DND-41 (cell line): ENCODE measurements at regions not wholly inside any gene's neighbourhood (a gene's known extent, or its start where the extent isn't known, plus 50 kb on each side); places are given as distances from the start of the nearest gene placed in this dataset.

ENCODE experiments used
- ATAC-seq: fragments of 200-7000 bp; cut with Tn5 transposase; 3 replicates; pipeline ENCODE4 v1.9.1; 2021; ENCODE audit warnings: low read depth; ENCODE audit not compliant: insufficient read depth
- DNase-seq: peaks from one replicate; pipeline ENCODE4 v3.0.0-alpha.2; 2020
- H2AFZ ChIP-seq: 2 replicates; pipeline ENCODE4 v1.6.0; 2012; ENCODE audit warnings: low read depth, low read length
- H3K27ac ChIP-seq: 2 replicates; pipeline ENCODE4 v1.5.1; 2012; ENCODE audit warnings: low read length, inconsistent platforms
- H3K27me3 ChIP-seq: fragments of 200-600 bp; sonication (generic); 2 replicates; pipeline ENCODE4 v1.6.0; 2012; ENCODE audit warnings: low read length, mild to moderate bottlenecking, inconsistent platforms; ENCODE audit not compliant: insufficient read depth, poor library complexity
- H3K36me3 ChIP-seq: 2 replicates; pipeline ENCODE4 v1.5.1; 2012; ENCODE audit warnings: low read length, inconsistent platforms; ENCODE audit not compliant: insufficient read depth
- H3K4me1 ChIP-seq: 2 replicates; pipeline ENCODE4 v1.5.1; 2012; ENCODE audit warnings: mild to moderate bottlenecking, low read length; ENCODE audit not compliant: insufficient read depth
- H3K4me2 ChIP-seq: 2 replicates; pipeline ENCODE4 v1.6.0; 2012; ENCODE audit warnings: mild to moderate bottlenecking, moderate library complexity, low read length, inconsistent platforms; ENCODE audit not compliant: insufficient read depth
- H3K4me3 ChIP-seq, 2 experiments: fragments of 200-600 bp in 1 of 2; shearing (Covaris generic) in 1 of 2; 2 replicates each; pipeline ENCODE4 v1.5.1; 2012 to 2016; ENCODE audit warnings: inconsistent platforms in 2 of 2, low read length in 2 of 2, mild to moderate bottlenecking in 2 of 2, low read depth in 1 of 2, moderate library complexity in 1 of 2
- H3K79me2 ChIP-seq: 2 replicates; pipeline ENCODE4 v1.6.0; 2012; ENCODE audit warnings: low read length, inconsistent platforms; ENCODE audit not compliant: insufficient read depth
- H3K9ac ChIP-seq: 2 replicates; pipeline ENCODE4 v1.6.0; 2012; ENCODE audit warnings: low read depth, mild to moderate bottlenecking, inconsistent platforms, low read length, moderate library complexity
- H3K9me3 ChIP-seq: 2 replicates; pipeline ENCODE4 v1.5.1; 2012; ENCODE audit warnings: low read length, moderate library complexity, mild to moderate bottlenecking, inconsistent platforms; ENCODE audit not compliant: insufficient read depth, severe bottlenecking
- H4K20me1 ChIP-seq: 2 replicates; pipeline ENCODE4 v1.6.0; 2012; ENCODE audit warnings: low read length; ENCODE audit not compliant: insufficient read depth
- EZH2 ChIP-seq: IDR thresholded peaks from 3 replicates; pipeline ENCODE4 v1.6.1; 2012; ENCODE audit warnings: borderline replicate concordance, low read depth, mild to moderate bottlenecking, moderate library complexity, low read length, inconsistent platforms; ENCODE audit not compliant: severe bottlenecking
- TF ChIP-seq, protein P1 (sequence below): IDR thresholded peaks from 2 replicates; pipeline ENCODE4 v1.5.1; 2012; ENCODE audit warnings: borderline replicate concordance, low read length, moderate library complexity, mild to moderate bottlenecking; ENCODE audit not compliant: poor library complexity, severe bottlenecking; ENCODE audit errors: extremely low read depth

DNA sequence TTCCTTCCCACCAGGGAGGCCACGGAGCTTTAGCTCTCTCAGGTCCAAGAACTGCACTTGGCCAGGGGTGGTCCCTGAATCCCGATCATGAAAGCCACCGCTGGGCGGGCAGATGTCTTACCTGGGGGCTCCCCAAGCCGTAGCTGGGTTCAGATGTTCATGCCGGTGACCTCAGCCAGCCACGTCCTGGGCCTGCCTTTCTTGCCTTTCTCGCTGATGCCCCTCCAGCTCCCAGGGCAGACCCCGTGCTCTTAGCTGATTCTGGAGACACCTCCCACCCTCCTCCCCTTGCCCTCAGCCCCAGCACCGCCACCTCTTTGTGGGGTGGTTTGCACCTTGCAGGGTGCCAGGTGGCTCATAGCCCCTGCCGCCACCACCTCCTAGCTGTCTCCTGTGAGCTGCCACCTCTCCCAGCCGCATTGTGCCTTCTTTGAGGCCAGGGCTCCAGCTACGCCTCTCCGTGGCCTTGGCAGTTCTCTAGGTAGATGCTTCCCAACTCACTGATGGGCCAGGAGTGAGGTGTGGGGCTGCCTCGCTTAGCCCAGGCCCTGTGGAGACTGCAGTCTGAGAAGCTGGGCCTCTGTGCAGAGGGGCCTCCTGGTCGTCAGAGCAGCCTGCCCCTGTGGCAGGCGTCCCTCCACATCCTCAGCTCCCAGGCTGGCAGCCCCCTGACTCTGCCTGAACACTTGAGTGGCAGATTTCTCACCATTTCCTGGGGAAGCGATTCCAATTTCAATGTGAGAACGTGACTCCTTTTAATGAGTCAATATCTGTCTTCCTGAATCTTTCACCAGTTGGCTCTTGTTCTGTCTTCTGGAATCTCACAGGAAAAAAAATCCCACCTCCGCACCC is 97.6 kb upstream of the B3GAT1 start:
- Histone ChIP-seq H3K27ac (no peak overlapping the region), H3K36me3 (no peaks in the 10 kb centered on the region), H3K9ac (no peak overlapping the region), H3K27me3 (no peaks in the 10 kb centered on the region), H3K9me3 (no peaks in the 10 kb centered on the region), H3K79me2 (no peaks in the 10 kb centered on the region), H4K20me1 (no peaks in the 10 kb centered on the region), H2AFZ (no peak overlapping the region), H3K4me3 (no peak overlapping the region), H3K4me1 (no peaks in the 10 kb centered on the region), H3K4me2 (no peak overlapping the region)
- DNase-seq, result no peak
- no peak for TF ChIP-seq EZH2
- TF ChIP-seq, protein P1, sequence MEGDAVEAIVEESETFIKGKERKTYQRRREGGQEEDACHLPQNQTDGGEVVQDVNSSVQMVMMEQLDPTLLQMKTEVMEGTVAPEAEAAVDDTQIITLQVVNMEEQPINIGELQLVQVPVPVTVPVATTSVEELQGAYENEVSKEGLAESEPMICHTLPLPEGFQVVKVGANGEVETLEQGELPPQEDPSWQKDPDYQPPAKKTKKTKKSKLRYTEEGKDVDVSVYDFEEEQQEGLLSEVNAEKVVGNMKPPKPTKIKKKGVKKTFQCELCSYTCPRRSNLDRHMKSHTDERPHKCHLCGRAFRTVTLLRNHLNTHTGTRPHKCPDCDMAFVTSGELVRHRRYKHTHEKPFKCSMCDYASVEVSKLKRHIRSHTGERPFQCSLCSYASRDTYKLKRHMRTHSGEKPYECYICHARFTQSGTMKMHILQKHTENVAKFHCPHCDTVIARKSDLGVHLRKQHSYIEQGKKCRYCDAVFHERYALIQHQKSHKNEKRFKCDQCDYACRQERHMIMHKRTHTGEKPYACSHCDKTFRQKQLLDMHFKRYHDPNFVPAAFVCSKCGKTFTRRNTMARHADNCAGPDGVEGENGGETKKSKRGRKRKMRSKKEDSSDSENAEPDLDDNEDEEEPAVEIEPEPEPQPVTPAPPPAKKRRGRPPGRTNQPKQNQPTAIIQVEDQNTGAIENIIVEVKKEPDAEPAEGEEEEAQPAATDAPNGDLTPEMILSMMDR, result no peak
- no peak for ATAC-seq

DNA sequence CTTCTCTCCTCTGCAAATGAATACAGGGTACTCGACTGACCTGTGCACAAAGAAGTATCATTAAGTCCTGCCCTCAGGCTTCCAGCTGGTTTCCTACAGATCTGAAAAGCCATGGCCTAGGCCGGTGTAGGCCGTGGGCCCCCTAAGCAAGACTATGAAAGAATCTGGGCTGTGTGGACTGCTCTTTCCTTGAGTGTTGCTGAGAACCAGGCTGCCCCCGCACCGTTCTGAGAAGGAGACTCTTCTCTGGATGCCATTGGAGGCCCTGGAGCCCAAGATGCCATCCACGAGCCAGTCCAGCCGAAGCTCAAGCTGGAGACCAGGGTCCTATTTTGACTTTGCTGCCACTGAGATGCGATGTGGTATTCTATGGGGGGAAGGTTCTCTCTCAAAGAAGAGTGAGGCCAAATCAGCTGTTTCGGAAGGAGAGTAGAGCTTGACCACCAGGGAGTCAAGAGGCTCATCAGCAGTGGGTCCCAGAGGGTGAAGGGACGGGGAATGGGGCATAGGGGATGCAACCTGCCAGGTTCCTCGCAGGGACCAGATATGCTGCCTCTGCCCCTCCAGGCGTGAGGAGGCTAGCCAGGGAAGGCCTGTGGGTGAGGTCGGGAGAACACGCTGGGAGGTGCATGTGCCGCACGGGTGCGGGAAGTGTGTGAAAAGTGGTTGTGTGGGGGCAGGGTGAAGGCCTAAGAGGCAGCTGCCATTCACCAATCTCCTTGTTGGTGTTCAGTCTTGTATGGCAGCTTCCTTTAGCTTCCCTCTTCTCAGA is 96.4 kb upstream of the B3GAT1 start:
- Histone ChIP-seq H3K9ac (no peak overlapping the region), H2AFZ (no peak overlapping the region), H3K36me3 (no peaks in the 10 kb centered on the region), H3K4me3 (no peak overlapping the region), H3K79me2 (no peaks in the 10 kb centered on the region), H3K27ac (no peak overlapping the region), H3K27me3 (no peaks in the 10 kb centered on the region), H3K4me1 (no peaks in the 10 kb centered on the region), H3K9me3 (no peaks in the 10 kb centered on the region), H3K4me2 (no peak overlapping the region), H4K20me1 (no peaks in the 10 kb centered on the region)
- no peak for TF ChIP-seq EZH2
- TF ChIP-seq, protein P1, result no peak
- ATAC-seq (no peak), DNase-seq (no peak)

DNA sequence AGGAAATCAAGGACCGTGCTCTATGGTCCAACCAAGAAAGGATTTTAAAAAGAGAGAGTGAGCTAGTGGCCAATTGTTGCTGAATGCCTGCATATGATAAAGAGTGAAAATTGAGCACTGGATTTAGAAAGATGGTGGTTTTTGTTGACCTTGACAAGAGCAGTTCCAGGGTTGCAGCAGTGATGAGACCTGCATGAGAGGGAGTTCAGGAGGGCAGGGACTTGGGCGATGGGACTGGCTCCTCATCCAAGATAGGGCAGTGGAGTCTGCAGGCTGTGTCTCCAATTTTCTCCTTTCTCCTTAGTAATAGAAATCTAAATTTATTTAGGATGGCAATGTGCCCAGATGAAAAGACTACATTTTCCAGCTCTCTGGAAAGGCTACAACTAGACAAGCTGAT is 94.0 kb upstream of the B3GAT1 start:
- no peak for ATAC-seq
- H3K4me2 ChIP-seq, result no peak overlapping the region

More for the DNA sequence above, 94.0 kb upstream of the B3GAT1 start:
- Histone ChIP-seq H3K27ac (no peak overlapping the region), H3K9me3 (no peaks in the 10 kb centered on the region), H2AFZ (no peak overlapping the region), H3K4me1 (no peaks in the 10 kb centered on the region), H3K79me2 (no peaks in the 10 kb centered on the region), H3K27me3 (no peaks in the 10 kb centered on the region), H3K4me3 (no peak overlapping the region), H3K36me3 (no peaks in the 10 kb centered on the region), H4K20me1 (no peaks in the 10 kb centered on the region), H3K9ac (no peak overlapping the region)
- TF ChIP-seq, protein P1, result no peak
- TF ChIP-seq EZH2, result no peak
- no peak for DNase-seq
